CD14-positive monocyte (primary cell): ENCODE measurements at regions not wholly inside any gene's neighbourhood (a gene's known extent, or its start where the extent isn't known, plus 50 kb on each side); places are given as distances from the start of the nearest gene placed in this dataset.

Experiments used
- DNase-seq, 3 donors: peaks; one replicate each; pipeline ENCODE4 v3.0.0-alpha.2; 2011 to 2022
- H2AFZ ChIP-seq: 2 replicates; pipeline ENCODE4 v1.6.0; 2012; ENCODE audit warnings: mild to moderate bottlenecking, low read depth, low read length, inconsistent platforms; ENCODE audit not compliant: insufficient read depth, poor library complexity, severe bottlenecking
- H3K27ac ChIP-seq, 2 donors: 1 replicate in 1 of 2; 2 replicates in 1 of 2; pipeline ENCODE4 v1.5.1; 2012 to 2013; ENCODE audit warnings: low read length in 2 of 2, control low read depth in 1 of 2, inconsistent platforms in 1 of 2, low read depth in 1 of 2, mild to moderate bottlenecking in 1 of 2
- H3K27me3 ChIP-seq, 2 donors: one replicate each; pipeline versions ENCODE4 v1.6.0 to v1.6.1; 2011 to 2013; ENCODE audit warnings: low read length in 2 of 2; ENCODE audit not compliant: control insufficient read depth in 2 of 2, insufficient read depth in 2 of 2
- H3K36me3 ChIP-seq, 2 donors: replicated peaks in 1 of 2; 1 replicate in 1 of 2; 2 replicates in 1 of 2; pipeline versions ENCODE4 v1.5.1 to v1.6.1; 2012 to 2013; ENCODE audit warnings: low read length in 2 of 2, control low read depth in 1 of 2, inconsistent platforms in 1 of 2, mild to moderate bottlenecking in 1 of 2; ENCODE audit not compliant: insufficient read depth in 2 of 2, control insufficient read depth in 1 of 2
- H3K4me1 ChIP-seq, 2 donors: 1 replicate in 1 of 2; 2 replicates in 1 of 2; pipeline versions ENCODE4 v1.5.1 to v1.6.1; 2012 to 2013; ENCODE audit warnings: low read length in 2 of 2, control low read depth in 1 of 2, inconsistent platforms in 1 of 2, mild to moderate bottlenecking in 1 of 2, moderate library complexity in 1 of 2; ENCODE audit not compliant: insufficient read depth in 2 of 2, control insufficient read depth in 1 of 2
- H3K4me2 ChIP-seq: replicated peaks from 2 replicates; pipeline ENCODE3; 2012; ENCODE audit warnings: low read length, moderate library complexity, mild to moderate bottlenecking; ENCODE audit not compliant: poor library complexity, severe bottlenecking; ENCODE audit errors: extremely low read depth
- H3K4me3 ChIP-seq, 3 experiments: fragments of 200-600 bp in 1 of 3; sonication (generic) in 1 of 3; replicated peaks in 1 of 3; 1 replicate in 2 of 3; 2 replicates in 1 of 3; pipeline ENCODE4 v1.5.1; 2011 to 2013; ENCODE audit warnings: low read length in 3 of 3, mild to moderate bottlenecking in 3 of 3, control low read depth in 2 of 3, low read depth in 2 of 3, inconsistent platforms in 1 of 3, moderate library complexity in 1 of 3
- H3K79me2 ChIP-seq: 2 replicates; pipeline ENCODE4 v1.6.0; 2012; ENCODE audit warnings: mild to moderate bottlenecking, control low read depth, inconsistent platforms, low read length, moderate library complexity; ENCODE audit not compliant: insufficient read depth
- H3K9ac ChIP-seq: 2 replicates; pipeline ENCODE4 v1.6.0; 2017; ENCODE audit warnings: low read length, mild to moderate bottlenecking; ENCODE audit not compliant: insufficient read depth, poor library complexity, severe bottlenecking
- H3K9me3 ChIP-seq, 2 donors: replicated peaks in 1 of 2; 1 replicate in 1 of 2; 2 replicates in 1 of 2; pipeline versions ENCODE4 v1.5.1 to v1.6.1; 2012 to 2013; ENCODE audit warnings: low read length in 2 of 2, control low read depth in 1 of 2; ENCODE audit not compliant: control insufficient read depth in 1 of 2, insufficient read depth in 1 of 2
- H4K20me1 ChIP-seq: 2 replicates; pipeline ENCODE4 v1.6.0; 2012; ENCODE audit warnings: mild to moderate bottlenecking, low read length, control low read depth, moderate library complexity; ENCODE audit not compliant: insufficient read depth
- H3K27ac Mint-ChIP-seq, 7 donors: one replicate each; pipeline ENCODE4 v1.8.0; 2020; ENCODE audit warnings: mild to moderate bottlenecking in 7 of 7, mixed read lengths in 7 of 7, moderate library complexity in 6 of 7, inconsistent platforms in 2 of 7
- H3K27me3 Mint-ChIP-seq, 3 donors: one replicate each; pipeline ENCODE4 v1.8.0; 2021 to 2022; ENCODE audit warnings: low read depth in 3 of 3, mild to moderate bottlenecking in 3 of 3, mixed read lengths in 3 of 3, moderate library complexity in 3 of 3, inconsistent platforms in 1 of 3
- H3K36me3 Mint-ChIP-seq, 2 donors: one replicate each; pipeline ENCODE4 v1.8.0; 2020; ENCODE audit warnings: mixed read lengths in 2 of 2, inconsistent platforms in 1 of 2, mild to moderate bottlenecking in 1 of 2
- H3K4me1 Mint-ChIP-seq: one replicate; pipeline ENCODE4 v1.8.0; 2020; ENCODE audit warnings: mild to moderate bottlenecking, mixed read lengths
- H3K4me3 Mint-ChIP-seq, 2 donors: one replicate each; pipeline ENCODE4 v1.8.0; 2020; ENCODE audit warnings: mild to moderate bottlenecking in 2 of 2, mixed read lengths in 2 of 2, moderate library complexity in 1 of 2
- H3K9me3 Mint-ChIP-seq, 7 donors: one replicate each; pipeline ENCODE4 v1.8.0; 2020 to 2022; ENCODE audit warnings: mixed read lengths in 7 of 7, mild to moderate bottlenecking in 6 of 7, moderate library complexity in 6 of 7, inconsistent platforms in 2 of 7
- WGBS: methylation state at CpG from one replicate; pipeline ENCODE4 v1.1.5; 2013; ENCODE audit warnings: missing lambda C conversion rate; ENCODE audit not compliant: insufficient coverage; 5-methylcytosine and 5-hydroxymethylcytosine counted together
- intact Hi-C, 2 donors: fragments of 100-400 bp; cut with micrococcal nuclease; formaldehyde crosslinking; loops; one replicate each; pipeline versions ENCODE4 v1.15.0 to v1.15.1; 2023
- TF ChIP-seq, protein P1 (sequence below): fragments of 200-600 bp; IDR thresholded peaks from one replicate; pipeline ENCODE4 v1.8.0; 2022; ENCODE audit warnings: antibody characterized with exemption, mild to moderate bottlenecking

- no peaks in the 10 kb centered on the region for H3K36me3 Mint-ChIP-seq
- Histone ChIP-seq H3K4me2 (no peak overlapping the region), H3K4me1 (no peaks in the 10 kb centered on the region), H3K27ac (no peak overlapping the region), H3K9ac (no peak overlapping the region), H2AFZ (no peak overlapping the region), H3K9me3 (no peaks in the 10 kb centered on the region), H3K79me2 (no peaks in the 10 kb centered on the region), H3K36me3 (no peaks in the 10 kb centered on the region), H3K4me3 (no peak overlapping the region), H4K20me1 (no peaks in the 10 kb centered on the region), H3K27me3 (no peaks in the 10 kb centered on the region)
- H3K27me3 Mint-ChIP-seq = peaks cover 0 to 6% (median 0%) of the 10 kb centered on the region in 3 donors
- no peak overlapping the region for H3K27ac Mint-ChIP-seq
- H3K4me1 Mint-ChIP-seq = no peaks in the 10 kb centered on the region
- peaks cover 0 to 6% (median 3%) of the 10 kb centered on the region in 7 donors for H3K9me3 Mint-ChIP-seq
- intact Hi-C loops = no loop called here
- H3K4me3 Mint-ChIP-seq = no peak overlapping the region
- DNase-seq = no peak
- TF ChIP-seq, protein P1, sequence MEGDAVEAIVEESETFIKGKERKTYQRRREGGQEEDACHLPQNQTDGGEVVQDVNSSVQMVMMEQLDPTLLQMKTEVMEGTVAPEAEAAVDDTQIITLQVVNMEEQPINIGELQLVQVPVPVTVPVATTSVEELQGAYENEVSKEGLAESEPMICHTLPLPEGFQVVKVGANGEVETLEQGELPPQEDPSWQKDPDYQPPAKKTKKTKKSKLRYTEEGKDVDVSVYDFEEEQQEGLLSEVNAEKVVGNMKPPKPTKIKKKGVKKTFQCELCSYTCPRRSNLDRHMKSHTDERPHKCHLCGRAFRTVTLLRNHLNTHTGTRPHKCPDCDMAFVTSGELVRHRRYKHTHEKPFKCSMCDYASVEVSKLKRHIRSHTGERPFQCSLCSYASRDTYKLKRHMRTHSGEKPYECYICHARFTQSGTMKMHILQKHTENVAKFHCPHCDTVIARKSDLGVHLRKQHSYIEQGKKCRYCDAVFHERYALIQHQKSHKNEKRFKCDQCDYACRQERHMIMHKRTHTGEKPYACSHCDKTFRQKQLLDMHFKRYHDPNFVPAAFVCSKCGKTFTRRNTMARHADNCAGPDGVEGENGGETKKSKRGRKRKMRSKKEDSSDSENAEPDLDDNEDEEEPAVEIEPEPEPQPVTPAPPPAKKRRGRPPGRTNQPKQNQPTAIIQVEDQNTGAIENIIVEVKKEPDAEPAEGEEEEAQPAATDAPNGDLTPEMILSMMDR = no peak
- WGBS = 26% methylated on average over 3 of the region's 4 CpGs
These were observed 75.9 kb upstream of the GREM2 start for GRCh38 chr1:240687820-240688219.

DNA sequence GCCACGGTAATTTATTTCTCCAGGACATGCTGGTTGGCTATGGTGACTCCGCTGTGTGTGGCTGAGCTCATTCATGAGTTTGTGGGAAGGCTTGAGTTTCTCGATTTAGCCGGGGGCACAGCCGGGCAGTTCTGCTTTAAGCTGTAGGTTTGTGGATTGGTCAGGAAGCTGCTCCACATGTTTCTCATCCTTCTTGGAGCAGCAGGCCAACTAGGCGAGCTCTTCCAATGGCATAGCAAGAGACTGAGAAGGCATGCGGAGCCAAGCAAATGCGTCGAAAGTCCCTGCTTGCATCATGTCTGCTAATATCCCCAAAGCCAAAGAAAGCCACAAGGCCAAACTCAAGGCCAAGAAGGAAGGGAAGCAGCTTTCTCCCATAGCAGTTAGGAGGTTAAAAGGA is 71.6 kb upstream of the GREM2 start:
- TF ChIP-seq, protein P1 = no peak
- H3K79me2 ChIP-seq = no peaks in the 10 kb centered on the region
- H2AFZ ChIP-seq = no peak overlapping the region
- no peak for DNase-seq
- Mint-ChIP-seq H3K27me3 (peaks cover 0 to 4% (median 0%) of the 10 kb centered on the region in 3 donors), H3K4me3 (no peak overlapping the region), H3K9me3 (peaks cover 2 to 13% (median 6%) of the 10 kb centered on the region in 7 donors), H3K4me1 (no peaks in the 10 kb centered on the region), H3K36me3 (no peaks in the 10 kb centered on the region), H3K27ac (no peak overlapping the region)
- H3K4me2 ChIP-seq = no peak overlapping the region
- H3K4me1 ChIP-seq = no peaks in the 10 kb centered on the region
- H4K20me1 ChIP-seq = no peaks in the 10 kb centered on the region
- no peaks in the 10 kb centered on the region for H3K36me3 ChIP-seq
- H3K9me3 ChIP-seq = no peaks in the 10 kb centered on the region
- no peak overlapping the region for H3K27ac ChIP-seq
- intact Hi-C loops = no loop called here
- H3K4me3 ChIP-seq = no peak overlapping the region
- no CpG with 5 or more reads among the region's 9 CpGs for WGBS
- no peaks in the 10 kb centered on the region for H3K27me3 ChIP-seq
- H3K9ac ChIP-seq = no peak overlapping the region
